ENCODE measurements at regions not wholly inside any gene's neighbourhood (a gene's known extent, or its start where the extent isn't known, plus 50 kb on each side); places are given as distances from the start of the nearest gene placed in this dataset.

DNA sequence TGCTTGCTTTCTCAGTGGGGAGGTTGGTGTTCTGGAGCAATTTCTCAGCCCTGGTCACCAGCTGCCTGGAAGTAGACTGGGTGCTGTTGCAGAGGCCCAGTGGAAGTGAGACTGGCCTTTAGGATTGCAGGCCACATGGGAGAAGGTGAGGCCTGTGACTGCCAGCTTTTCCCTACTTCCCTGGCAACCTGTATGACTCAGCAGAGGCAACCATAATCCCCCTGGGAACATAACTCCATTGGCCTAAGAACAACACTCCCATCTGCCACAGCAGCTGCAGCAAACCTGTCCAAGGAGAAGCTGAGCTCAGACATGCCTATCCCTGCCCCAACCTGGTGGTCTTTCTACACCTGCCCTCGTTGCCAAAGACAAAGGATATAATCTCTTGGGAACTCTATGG lies 473.5 kb upstream of the SPTLC3 start:
- TF ChIP-seq, protein P1, sequence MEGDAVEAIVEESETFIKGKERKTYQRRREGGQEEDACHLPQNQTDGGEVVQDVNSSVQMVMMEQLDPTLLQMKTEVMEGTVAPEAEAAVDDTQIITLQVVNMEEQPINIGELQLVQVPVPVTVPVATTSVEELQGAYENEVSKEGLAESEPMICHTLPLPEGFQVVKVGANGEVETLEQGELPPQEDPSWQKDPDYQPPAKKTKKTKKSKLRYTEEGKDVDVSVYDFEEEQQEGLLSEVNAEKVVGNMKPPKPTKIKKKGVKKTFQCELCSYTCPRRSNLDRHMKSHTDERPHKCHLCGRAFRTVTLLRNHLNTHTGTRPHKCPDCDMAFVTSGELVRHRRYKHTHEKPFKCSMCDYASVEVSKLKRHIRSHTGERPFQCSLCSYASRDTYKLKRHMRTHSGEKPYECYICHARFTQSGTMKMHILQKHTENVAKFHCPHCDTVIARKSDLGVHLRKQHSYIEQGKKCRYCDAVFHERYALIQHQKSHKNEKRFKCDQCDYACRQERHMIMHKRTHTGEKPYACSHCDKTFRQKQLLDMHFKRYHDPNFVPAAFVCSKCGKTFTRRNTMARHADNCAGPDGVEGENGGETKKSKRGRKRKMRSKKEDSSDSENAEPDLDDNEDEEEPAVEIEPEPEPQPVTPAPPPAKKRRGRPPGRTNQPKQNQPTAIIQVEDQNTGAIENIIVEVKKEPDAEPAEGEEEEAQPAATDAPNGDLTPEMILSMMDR (IDR thresholded peaks at IDR 0.05): no peak
- TF ChIP-seq POLR2A (IDR thresholded peaks at IDR 0.05): no peak

Measured in lower leg skin (tissue), 3 donors.